ENCODE measurements at regions not wholly inside any gene's neighbourhood (a gene's known extent, or its start where the extent isn't known, plus 50 kb on each side); places are given as distances from the start of the nearest gene placed in this dataset.
"Not testable (repeated sequence)": the region's sequence is repeated elsewhere in the genome, so short reads cannot be mapped to it uniquely, and the experiment has no call there.

GRCh38 chr14:25375639-25376038 lies 325.7 kb upstream of the STXBP6 start:
- no peak for ATAC-seq (ENCODE audit: insufficient number of reproducible peaks, low FRiP score, low read depth)
- no peak for DNase-seq (ENCODE audit: low spot score)
- Histone ChIP-seq H3K36me3 (no peaks in the 10 kb centered on the region), H3K9me3 (no peaks in the 10 kb centered on the region), H3K4me3 (no peak overlapping the region), H3K27ac (no peak overlapping the region), H3K4me1 (ENCODE audit: control insufficient read depth in 1 of 2, low read depth in 2 of 2) (no peaks in the 10 kb centered on the region), H3K27me3 (replicated peaks; ENCODE audit: insufficient read depth) (no peaks in the 10 kb centered on the region)
- TF ChIP-seq, protein P1, sequence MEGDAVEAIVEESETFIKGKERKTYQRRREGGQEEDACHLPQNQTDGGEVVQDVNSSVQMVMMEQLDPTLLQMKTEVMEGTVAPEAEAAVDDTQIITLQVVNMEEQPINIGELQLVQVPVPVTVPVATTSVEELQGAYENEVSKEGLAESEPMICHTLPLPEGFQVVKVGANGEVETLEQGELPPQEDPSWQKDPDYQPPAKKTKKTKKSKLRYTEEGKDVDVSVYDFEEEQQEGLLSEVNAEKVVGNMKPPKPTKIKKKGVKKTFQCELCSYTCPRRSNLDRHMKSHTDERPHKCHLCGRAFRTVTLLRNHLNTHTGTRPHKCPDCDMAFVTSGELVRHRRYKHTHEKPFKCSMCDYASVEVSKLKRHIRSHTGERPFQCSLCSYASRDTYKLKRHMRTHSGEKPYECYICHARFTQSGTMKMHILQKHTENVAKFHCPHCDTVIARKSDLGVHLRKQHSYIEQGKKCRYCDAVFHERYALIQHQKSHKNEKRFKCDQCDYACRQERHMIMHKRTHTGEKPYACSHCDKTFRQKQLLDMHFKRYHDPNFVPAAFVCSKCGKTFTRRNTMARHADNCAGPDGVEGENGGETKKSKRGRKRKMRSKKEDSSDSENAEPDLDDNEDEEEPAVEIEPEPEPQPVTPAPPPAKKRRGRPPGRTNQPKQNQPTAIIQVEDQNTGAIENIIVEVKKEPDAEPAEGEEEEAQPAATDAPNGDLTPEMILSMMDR (IDR thresholded peaks at IDR 0.05) = no peak

DNA sequence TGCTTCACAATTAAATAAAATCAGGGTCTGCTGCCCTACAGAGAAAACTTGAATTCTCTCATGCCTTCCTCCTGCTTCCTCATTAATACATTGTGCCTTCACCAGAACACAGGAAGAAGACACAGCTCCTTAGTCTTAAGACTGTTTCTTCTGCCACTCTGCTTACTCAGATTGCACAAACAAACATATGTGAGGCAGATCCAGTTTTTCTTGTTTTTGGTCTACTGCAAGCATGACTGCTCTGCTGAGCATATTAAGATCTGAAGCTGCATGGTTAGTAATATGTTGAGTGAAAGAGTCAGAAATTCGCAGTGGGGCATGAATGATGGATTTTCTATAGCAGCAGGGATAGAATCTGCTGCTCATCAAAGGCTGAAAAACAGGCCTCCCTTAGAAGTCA lies 321.1 kb upstream of the STXBP6 start:
- H3K36me3 ChIP-seq = no peaks in the 10 kb centered on the region
- H3K4me3 ChIP-seq = no peak overlapping the region
- ATAC-seq (ENCODE audit: insufficient number of reproducible peaks, low FRiP score, low read depth) (no peak), DNase-seq (ENCODE audit: low spot score) (no peak)
- H3K27ac ChIP-seq = no peak overlapping the region
- TF ChIP-seq, protein P1 (IDR thresholded peaks at IDR 0.05) = no peak
- no peaks in the 10 kb centered on the region for H3K27me3 ChIP-seq (replicated peaks; ENCODE audit: insufficient read depth)
- no peaks in the 10 kb centered on the region for H3K4me1 ChIP-seq (ENCODE audit: control insufficient read depth in 1 of 2, low read depth in 2 of 2)
- H3K9me3 ChIP-seq = no peaks in the 10 kb centered on the region

GRCh38 chr14:25370057-25370456 lies 320.1 kb upstream of the STXBP6 start:
- not testable (repeated sequence) for ATAC-seq (ENCODE audit: insufficient number of reproducible peaks, low FRiP score, low read depth); H3K36me3 ChIP-seq; H3K27ac ChIP-seq; H3K27me3 ChIP-seq (replicated peaks; ENCODE audit: insufficient read depth); H3K9me3 ChIP-seq; H3K4me1 ChIP-seq (ENCODE audit: control insufficient read depth in 1 of 2, low read depth in 2 of 2); H3K4me3 ChIP-seq; DNase-seq (ENCODE audit: low spot score)

DNA sequence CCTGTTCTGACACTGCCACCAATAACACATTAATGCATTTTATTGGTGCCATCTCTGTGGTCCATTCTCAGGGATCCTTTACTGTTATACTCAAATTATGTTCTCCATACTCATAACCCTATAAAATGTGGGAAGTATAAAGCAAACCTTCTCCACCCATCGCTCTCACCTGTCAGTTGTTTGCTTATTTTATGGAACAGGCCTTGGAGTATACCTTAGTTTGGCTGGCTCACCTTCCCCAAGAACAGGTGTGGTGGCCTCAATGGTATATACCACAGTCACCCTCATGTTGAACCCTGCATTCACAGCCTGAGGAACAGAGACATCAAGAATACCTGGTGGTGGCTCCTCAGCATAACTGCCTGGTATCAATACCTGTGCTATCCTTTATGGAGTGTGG lies 308.4 kb upstream of the STXBP6 start:
- Histone ChIP-seq H3K9me3 (no peaks in the 10 kb centered on the region), H3K4me1 (ENCODE audit: control insufficient read depth in 1 of 2, low read depth in 2 of 2) (no peaks in the 10 kb centered on the region), H3K36me3 (no peaks in the 10 kb centered on the region), H3K4me3 (no peak overlapping the region), H3K27me3 (replicated peaks; ENCODE audit: insufficient read depth) (no peaks in the 10 kb centered on the region), H3K27ac (no peak overlapping the region)
- no peak for ATAC-seq (ENCODE audit: insufficient number of reproducible peaks, low FRiP score, low read depth)
- no peak for DNase-seq (ENCODE audit: low spot score)
- TF ChIP-seq, protein P1 (IDR thresholded peaks at IDR 0.05) = no peak

- H3K9me3 ChIP-seq = no peaks in the 10 kb centered on the region
- H3K27me3 ChIP-seq (replicated peaks; ENCODE audit: insufficient read depth) = no peaks in the 10 kb centered on the region
- H3K4me1 ChIP-seq (ENCODE audit: control insufficient read depth in 1 of 2, low read depth in 2 of 2) = no peaks in the 10 kb centered on the region
- no peak overlapping the region for H3K27ac ChIP-seq
- TF ChIP-seq, protein P1 (IDR thresholded peaks at IDR 0.05) = no peak
- DNase-seq (ENCODE audit: low spot score) (no peak), ATAC-seq (ENCODE audit: insufficient number of reproducible peaks, low FRiP score, low read depth) (no peak)
- H3K36me3 ChIP-seq = no peaks in the 10 kb centered on the region
- no peak overlapping the region for H3K4me3 ChIP-seq
Measured at GRCh38 chr14:25351269-25351668, 301.3 kb upstream of the STXBP6 start.

GRCh38 chr14:25350802-25351201 lies 300.9 kb upstream of the STXBP6 start:
- no peak overlapping the region for H3K27ac ChIP-seq
- DNase-seq (ENCODE audit: low spot score) (no peak), ATAC-seq (ENCODE audit: insufficient number of reproducible peaks, low FRiP score, low read depth) (no peak)
- H3K9me3 ChIP-seq = no peaks in the 10 kb centered on the region
- no peaks in the 10 kb centered on the region for H3K27me3 ChIP-seq (replicated peaks; ENCODE audit: insufficient read depth)
- no peak overlapping the region for H3K4me3 ChIP-seq
- H3K4me1 ChIP-seq (ENCODE audit: control insufficient read depth in 1 of 2, low read depth in 2 of 2) = no peaks in the 10 kb centered on the region
- H3K36me3 ChIP-seq = no peaks in the 10 kb centered on the region
- TF ChIP-seq, protein P1 (IDR thresholded peaks at IDR 0.05) = no peak

Measured in thoracic aorta (tissue), 2 donors.